Hindlimb muscle (tissue), 1 donor: ENCODE measurements at regions not wholly inside any gene's neighbourhood (a gene's known extent, or its start where the extent isn't known, plus 50 kb on each side); places are given as distances from the start of the nearest gene placed in this dataset.
A peak's percentile ranks its signal among the peaks of the same experiment; 100 is the strongest.
"Not testable (repeated sequence)": the region's sequence is repeated elsewhere in the genome, so short reads cannot be mapped to it uniquely, and the experiment has no call there.

Experiments used
- DNase-seq: peaks from one replicate; pipeline ENCODE4 v3.0.0-alpha.2; 2013

DNA sequence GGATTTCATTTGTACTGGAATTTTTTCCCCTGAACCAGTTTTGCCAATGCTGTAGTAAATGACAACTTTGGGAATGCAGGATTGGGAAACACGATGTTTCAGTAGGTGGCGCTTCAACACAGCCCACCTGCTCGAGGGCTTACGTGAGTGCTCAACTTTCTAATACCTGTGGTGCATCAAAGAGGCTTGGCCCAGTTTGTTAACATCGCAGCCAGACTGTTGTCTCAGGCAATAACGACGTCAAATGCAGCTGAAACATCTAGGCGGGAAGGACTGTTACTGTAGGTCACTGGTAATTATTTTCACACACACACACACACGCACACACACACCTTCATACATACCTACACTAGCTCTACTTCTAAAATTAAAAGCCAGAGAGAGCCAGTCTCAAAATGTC lies 815.5 kb upstream of the SLC35B3 start:
- no peak for DNase-seq

DNA sequence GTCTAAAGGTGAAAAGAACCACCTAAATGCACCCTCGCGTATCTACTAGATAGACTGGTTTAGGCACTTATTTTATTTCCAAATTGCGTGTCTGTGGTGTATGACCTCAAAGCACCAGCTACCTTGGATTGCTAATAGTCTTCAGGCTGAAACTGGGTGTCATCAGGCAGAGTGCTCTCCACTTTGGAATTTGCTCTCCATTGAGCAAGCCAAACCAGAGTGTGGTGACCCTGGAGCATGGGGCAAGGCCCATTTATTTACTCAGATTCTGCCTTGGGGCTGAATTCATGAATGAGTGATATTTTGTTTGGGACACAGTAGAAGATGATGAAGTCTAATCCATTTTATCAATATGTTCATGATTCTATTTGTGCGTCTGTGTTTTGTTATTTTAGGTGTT lies 812.8 kb upstream of the SLC35B3 start:
- DNase-seq: no peak

DNA sequence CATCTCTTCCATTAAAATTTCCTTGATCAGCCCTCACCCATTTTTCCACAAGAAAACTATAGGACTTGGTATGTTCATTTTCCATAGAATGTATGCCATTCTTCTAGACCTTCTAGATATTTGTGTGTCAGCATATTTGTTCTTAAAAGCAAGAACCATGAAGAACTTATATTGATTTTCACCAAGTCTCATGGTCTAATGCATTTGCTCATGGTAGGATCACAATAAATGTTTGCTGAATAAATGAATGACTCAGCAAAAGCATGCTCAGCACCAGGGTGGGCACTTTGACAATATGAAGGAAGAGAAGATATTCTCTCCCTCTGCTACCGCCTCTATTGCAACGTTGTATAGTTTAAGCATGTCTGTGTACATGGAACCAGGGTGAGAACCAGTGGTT lies 805.5 kb upstream of the SLC35B3 start:
- DNase-seq: no peak

DNA sequence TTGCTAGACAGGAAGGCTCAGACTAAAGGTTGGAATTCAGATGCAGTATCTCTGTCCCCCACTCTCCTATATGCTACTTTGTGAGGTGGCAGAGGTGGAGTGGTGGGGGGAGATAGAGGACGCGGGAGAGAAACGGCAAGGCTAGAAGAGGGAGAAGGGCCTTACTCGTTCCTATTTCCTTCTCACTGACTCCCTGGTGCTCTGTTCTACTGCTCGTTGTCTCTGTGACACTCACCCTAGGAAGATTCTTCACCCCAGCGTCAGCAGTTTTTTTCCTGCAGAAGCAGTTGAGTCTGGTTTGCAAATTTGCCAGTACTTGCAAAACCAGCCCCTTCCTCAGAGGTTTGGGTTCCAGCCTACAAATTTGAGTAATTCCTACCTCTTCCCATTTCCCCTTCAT lies 801.1 kb upstream of the SLC35B3 start:
- no peak for DNase-seq

DNA sequence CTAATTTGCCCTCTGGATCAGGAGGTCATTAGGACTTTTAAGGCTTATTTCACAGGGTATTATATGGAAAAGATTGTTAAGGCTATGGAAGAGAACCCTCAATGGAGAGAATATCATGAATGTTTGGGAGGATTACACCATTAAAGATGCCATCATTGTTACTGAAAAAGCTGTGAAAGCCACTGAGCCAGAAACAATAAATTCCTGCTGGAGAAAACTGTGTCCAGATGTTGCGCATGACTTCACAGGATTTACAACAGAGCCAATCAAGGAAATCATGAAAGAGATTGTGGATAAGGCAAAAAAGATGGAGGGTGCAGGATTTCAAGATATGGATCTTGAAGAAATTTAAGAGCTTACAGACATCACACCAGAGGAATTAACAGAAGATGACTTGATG lies 798.3 kb upstream of the SLC35B3 start:
- DNase-seq: no peak

DNA sequence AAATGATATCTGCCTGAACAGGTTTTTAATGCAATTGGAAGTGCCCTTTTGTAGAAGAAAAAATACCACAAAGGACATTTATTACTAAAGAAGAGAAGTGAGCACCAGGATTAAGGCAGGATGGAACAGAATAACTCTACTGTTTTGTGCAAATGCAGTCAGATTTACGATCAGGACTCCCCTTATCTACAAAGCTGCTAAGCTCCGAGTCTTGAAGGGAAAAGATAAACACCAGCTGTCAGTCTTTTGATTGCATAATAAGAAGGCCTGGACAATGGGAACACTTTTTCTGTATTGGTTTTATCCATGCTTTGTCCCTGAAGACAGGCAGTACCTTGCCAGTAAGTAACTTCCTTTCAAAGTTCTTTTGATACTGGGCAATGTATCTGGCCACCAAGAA lies 797.9 kb upstream of the SLC35B3 start:
- DNase-seq: no peak

DNA sequence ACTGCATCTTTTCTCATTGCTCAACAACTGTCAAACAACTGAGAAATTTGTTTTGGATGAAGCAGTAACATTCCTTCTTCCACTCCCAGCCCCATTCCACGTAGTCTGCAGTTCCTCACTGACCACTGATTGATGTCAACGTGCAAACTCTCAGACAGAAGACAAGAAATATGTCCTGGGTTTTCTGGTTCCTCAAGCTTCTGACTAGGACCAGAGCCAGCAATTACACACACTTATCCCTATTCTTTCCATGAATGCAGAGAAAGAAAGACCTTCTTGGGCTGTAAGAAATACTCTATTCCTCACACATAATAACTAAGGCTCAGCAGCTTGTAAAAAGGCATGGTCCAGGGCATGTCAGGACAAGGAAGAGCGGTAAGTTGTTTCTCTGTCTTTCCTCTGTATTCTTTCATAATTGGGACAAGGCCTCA lies 790.1 kb upstream of the SLC35B3 start:
- DNase-seq: no peak

DNA sequence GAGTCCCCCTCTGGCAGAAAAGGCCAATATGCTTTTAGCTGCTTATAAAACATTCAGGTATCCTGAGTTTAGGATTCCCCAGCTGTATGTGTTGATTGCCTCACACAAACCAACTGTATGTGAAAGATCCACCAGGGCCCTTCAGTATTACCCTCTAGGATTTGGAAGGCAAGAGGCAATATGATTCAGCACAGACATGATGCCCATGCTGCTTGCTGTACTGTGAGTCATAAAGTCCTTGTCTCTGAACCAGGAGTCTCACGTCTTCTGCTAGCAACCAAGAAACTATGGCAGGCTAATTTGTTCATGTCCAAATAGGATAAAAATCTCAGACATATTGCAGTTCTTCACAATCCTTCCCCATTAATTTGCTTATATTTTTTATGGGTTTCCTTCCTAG lies 789.2 kb upstream of the SLC35B3 start:
- DNase-seq: no peak

DNA sequence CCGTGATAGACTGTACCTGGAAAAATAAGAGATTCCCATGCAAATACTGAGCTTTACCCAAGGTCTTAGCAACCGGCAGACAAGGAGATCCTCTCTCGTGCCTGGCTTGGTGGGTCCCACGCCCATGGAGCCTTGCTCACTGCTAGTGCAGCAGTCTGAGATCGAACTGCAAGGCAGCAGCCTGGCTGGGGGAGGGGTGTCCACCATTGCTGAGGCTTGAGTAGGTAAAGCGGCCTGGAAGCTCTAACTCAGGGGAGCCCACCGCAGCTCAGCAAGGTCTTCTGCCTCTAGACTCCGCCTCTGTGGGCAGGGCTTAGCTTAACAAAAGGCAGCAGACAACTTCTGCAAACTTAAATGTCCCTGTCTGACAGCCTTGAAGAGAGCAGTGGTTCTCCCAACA lies 778.4 kb upstream of the SLC35B3 start:
- DNase-seq: not testable (repeated sequence)

DNA sequence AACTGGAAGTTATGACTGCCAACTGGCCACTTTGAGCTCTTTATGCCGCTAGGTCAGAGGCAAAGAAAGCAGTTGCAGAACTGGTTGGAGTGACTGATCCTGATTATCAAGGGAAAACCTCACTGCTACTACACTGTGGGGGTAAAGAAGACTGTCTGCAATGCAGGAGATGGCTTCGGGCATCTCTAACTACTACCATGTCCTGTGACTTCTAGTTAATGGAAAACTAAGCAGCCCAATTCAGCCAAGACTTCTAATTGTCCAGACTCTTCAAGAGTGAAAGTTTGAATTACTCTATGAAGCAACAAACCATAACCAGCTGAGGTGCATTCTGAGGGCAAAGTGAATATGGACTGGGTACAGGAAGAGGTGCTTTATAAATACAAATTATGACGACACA lies 773.6 kb upstream of the SLC35B3 start:
- no peak for DNase-seq

DNA sequence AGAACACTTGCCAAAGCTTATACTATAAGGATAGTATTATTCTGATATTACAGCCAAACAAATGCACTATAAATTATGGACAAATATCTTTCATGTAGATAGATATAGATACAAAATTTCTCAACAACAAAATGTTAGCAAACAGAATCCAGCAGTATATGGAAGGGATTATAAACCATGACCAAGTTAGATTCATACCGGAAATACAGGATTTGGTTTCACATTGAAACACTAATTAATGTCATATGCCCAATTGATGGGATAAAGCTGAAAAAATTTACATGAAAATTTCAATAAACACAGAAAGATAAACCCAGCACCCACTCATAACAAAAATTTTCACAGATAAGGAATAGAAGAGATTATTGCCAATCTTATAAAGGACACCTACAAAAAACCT lies 770.3 kb upstream of the SLC35B3 start:
- no peak for DNase-seq

DNA sequence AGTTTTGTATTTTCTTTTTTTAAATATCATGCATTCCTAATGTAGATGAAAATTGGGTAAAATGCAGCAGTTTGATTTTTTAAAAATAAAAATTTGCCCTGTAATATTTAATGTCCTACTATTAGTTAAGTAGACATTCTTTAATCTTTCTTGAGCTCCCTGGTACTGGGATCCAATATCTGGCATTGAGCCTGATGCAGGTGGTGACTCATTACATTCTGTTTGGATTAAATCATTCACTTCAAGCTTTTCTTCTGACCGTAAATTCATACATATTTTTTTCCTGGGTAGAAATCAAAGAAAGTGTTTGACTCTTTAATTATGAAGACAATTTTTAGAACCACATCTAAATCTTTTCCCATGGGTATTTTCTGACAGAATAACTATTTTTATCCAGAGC lies 768.8 kb upstream of the SLC35B3 start:
- no peak for DNase-seq

DNA sequence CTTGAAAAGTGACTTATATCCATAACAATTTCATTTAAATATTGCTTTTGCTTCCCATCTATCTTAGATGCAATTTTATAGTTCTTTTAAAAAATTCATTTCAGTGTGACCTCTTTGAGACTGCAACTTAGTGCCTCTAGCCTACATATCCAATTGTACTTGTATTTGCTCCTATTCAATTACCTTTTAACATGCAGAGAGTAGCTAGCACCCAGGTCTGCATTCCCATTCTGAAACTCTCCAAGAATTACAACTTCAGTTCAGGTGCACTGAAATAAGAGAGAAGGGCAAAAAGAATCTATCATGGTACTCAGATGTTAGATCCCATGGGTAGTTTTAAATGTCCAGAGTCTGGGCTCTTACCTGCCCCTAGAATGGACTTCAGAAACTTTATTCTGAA lies 765.4 kb upstream of the SLC35B3 start:
- no peak for DNase-seq

DNA sequence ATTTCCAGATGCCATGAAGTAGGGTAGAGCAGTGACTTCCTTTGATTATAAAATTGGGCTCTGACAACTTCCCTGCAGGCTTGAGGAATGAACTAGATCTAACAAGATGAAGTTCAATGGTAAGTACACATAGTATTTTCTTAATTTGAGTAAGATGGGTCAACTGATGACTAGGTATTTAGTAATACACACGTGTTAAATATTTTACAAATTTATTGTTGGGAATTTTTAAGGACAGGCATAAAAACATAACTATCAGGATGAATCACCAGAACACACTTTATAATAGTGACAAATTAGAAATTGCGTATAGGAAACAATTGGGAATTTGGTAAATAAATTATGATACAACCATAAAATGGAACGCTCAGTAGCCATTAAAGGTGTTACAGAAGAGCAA lies 762.4 kb upstream of the SLC35B3 start:
- DNase-seq: no peak

DNA sequence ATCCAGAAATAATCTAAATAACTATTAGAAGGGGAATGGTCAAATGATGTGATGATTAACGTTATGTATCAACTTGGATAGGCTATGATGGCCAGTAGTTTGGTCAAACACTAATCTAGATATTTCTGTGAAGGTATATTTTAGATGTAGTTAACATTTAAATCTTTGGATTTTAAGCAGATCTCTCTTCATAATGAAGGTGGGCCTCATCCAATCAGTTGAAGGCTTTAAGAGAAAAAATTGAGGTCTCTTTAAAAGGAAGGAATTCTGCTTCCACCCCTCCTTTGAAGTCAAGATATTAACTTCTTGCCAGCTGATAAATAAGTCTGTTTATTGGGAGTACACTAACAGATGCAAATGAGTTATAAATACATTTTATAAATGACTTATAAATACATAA lies 760.0 kb upstream of the SLC35B3 start:
- no peak for DNase-seq

DNA sequence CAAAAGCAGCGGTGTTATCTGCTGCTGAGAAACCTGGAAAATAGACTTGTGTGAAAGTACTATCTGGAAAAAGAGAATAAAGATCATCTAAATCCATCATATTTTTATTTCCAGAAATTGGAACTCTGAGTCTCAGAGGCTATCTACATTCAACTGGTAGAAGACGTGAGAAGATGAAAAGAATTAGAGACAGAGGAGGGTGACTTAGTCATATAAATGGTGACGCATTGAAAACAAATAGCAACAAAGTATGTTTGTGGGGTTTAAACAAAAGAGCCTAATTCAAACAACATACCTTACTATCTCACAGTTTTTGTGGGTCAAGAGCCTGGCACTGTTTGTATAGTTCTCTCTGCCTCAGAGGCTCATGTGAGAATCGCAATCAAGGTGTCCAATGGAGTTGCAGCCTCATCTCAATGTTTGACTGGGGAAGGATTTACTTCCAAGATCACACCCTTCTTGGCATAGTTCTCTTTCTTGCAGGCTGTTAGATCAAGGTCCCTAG lies 757.1 kb upstream of the SLC35B3 start:
- DNase-seq: no peak

DNA sequence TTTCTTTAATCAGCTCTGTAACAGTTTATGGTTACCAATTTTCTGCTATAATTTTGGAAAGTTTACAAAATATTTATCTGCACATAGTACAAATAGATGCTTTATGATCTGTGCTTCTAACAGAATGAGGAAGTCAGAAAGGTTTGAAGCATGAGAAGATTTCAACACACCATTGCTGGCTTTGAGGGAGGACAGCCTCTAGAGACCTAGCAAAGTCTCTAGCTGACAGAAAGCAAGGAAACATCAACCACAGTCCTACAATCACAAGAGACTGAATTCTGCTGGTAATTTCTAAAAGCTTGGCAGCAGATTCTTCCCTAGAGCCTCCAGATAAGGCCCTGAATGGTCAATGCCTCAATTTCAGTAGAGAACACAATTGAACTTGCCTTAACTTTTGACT lies 750.8 kb upstream of the SLC35B3 start:
- no peak for DNase-seq

DNA sequence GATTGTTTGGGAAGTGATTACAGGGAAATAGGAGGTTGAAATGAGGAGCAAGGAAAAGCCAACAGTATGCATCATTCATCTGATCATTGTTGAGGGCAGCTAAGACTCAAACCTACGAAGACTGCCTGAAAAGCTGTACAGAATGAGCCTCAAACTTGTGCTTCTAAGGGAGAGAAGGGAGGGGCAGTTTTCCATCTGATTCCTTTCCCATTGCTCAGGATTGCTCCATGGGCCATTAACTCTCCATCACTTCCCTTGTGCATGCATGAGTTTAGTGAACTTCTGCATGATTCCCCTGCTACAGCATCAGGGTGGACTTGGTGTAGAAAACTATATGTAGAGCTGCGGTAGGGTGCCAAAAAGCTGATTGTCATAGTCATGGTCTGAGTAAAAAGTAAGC lies 742.7 kb upstream of the SLC35B3 start:
- DNase-seq: peak; percentile 1

DNA sequence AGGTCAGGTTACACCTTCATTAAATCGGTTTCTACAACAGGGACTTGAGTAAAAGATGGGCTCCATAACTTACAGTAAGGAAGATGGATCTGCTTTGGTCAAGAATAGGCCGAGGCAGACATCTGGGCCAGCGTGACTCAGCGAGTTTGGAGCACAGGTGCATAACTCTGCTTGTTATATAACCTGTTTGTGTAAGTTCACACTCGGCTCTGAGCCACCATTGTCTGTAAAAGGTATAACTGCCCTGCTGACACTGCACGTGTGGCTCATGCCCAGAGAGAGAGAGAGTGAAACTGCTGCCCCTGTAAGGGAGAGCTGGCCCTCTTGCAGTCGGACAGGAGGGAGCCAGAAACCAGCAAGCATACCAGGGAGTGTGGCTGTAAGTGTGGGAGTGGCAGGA lies 737.9 kb upstream of the SLC35B3 start:
- DNase-seq: no peak

DNA sequence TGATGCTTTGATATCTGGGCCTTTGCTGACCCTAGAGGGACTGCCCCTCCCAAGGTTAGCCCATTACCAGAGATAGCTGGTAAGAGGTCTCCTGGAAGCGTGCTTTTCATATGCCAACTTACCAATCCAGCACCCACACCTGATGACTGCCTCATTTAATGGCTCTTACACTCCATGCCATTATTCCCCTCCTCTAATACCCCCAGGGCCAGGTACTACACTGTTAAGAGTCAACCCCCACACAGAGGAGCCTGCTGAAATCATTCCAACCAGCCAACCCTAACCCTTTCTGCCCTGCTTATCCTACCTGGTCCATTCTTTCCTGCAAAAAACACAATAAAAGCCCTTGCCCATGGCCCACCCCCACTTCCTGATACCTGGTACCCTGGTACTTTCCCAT lies 736.8 kb upstream of the SLC35B3 start:
- no peak for DNase-seq

DNA sequence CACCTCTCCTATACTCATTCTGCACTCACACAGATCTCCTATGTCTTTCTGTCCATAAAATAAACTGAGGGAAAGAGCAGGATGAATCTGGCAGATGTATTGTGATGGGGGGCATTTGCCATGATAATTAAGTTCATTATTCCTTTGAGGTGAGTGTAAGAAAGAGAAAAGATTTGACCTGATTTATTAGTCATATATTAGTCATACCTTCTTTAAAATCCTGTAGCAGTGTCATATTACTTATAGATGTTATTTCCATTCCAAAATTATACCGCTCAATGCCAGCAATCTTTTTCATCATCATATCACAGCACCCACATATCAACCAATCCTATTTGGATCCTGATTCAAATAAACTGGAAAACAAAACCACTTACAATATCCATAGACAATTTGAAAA lies 733.3 kb upstream of the SLC35B3 start:
- no peak for DNase-seq

DNA sequence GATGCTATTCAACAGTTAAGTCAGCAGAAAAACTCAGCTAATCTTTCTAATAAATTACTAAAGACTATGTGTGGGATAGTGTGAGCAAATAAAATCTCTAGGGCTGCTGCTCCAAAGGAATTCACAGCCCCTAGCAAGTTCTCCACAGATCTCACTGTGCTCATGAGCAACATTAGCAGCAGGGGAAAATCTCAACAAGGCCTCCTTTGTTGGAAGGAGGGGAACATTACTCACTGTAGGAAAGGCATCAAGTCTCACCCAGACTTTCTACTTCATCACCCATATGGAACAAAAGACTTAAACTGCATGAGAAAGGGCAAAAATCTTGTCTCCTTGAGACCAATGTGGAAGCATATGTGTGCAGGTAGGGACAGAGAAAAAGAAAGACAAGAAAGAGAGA lies 726.4 kb upstream of the SLC35B3 start:
- no peak for DNase-seq

DNA sequence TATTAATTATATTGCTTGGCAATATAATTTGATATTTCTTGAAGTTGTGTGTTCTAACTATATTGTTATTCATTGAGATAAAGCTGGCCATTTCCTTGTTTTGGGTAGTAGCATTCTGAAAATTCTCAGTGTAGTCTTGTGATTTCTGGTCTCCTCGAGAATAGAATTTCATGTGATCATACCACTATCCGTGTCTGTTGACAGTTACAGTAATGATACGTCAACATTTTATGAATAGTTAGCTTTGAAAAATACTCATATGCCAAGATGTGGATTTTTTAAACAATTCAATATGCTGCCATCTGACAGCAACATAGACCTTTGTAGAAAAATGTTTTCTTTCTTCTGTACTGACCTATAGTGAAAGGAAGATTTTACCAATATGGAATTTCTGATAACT lies 723.7 kb upstream of the SLC35B3 start:
- DNase-seq: no peak

DNA sequence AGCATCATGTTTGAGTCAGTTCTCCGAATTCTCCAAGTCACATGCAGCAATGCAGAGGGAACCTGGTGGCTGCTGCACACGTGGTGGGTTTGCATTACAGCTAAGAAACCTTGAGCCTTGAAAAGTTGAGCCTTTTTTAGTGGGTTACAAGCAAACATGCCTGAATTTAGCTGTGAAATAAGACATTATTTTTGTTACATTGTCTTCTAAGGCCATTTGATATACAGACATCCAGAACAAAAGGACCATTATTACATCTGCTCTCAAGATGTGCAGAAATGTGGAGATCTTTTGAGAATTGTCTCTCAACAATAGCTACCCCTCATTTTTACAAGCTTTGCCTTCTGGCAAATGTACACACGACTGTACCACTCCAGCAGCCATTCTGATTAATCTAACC lies 720.5 kb upstream of the SLC35B3 start:
- DNase-seq: no peak

DNA sequence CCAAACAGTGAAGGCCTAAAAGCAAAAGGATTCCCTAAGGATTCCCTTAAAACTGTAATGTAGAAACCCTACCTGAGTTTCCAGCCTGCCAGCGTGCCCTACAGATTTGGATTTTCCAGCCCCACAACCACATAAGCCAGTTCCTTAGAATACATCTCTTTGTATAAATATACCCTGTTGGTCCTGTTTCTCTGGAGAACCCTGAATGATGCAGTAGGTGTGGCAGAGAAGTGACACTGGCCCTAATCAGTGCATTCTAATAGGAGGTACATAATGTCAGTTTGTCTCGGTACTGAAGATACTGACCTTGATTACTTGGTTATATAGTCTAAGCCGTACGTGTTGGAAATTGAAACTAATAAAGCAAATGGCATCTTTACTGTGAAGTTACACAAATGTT lies 707.8 kb upstream of the SLC35B3 start:
- DNase-seq: no peak

DNA sequence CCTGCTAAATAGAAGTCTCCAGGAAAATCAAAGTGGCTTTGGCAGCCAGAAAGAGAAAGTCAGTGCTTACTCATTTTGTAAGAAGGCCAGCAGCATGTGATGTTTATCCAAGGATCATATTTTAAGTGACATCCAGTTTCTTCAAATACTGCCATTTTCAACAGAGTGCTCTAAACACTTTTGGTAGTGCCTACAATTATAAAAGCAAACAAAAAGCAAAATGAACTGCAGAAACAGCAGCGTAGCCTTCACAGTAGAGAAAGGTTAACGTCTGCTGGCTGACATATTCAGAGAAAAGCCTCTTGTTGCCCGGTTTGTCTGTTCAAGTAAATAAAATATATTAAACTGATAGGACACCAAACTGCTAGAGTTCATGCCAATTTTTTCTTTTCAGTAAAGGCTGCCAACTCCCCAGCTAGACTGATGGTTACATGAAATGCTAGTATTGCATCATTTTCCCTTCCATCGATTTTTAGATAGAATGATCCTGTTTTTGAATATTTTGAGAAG lies 705.7 kb upstream of the SLC35B3 start:
- DNase-seq: peak; percentile 13
